AG04450 (cell line): ENCODE measurements at regions not wholly inside any gene's neighbourhood (a gene's known extent, or its start where the extent isn't known, plus 50 kb on each side); places are given as distances from the start of the nearest gene placed in this dataset.

Source experiments
- CTCF ChIA-PET: fragments of 300-600, 350-600 bp; formaldehyde crosslinking; extraction: SDS; loops from one replicate; lab custom pipeline; 2022; ENCODE audit warnings: antibody characterized with exemption, inconsistent platforms; lab: Charles Lee
- POLR2A ChIA-PET: fragments of 350-600 bp; formaldehyde crosslinking; extraction: SDS; loops from one replicate; lab custom pipeline; 2021; ENCODE audit warnings: antibody characterized with exemption, inconsistent platforms; lab: Yijun Ruan, JAX
- DNase-seq: peaks from one replicate; pipeline ENCODE4 v3.0.0-alpha.2; 2011; ENCODE audit warnings: low read depth, low spot score
- H3K27ac ChIP-seq: one replicate; pipeline ENCODE4 v1.5.1; 2012; ENCODE audit warnings: low read depth, low read length, control low read depth
- H3K27me3 ChIP-seq: one replicate; pipeline ENCODE4 v1.6.0; 2012; ENCODE audit warnings: low read length; ENCODE audit not compliant: control insufficient read depth, insufficient read depth
- H3K4me3 ChIP-seq: 2 replicates; pipeline ENCODE4 v1.5.1; 2011; ENCODE audit warnings: mild to moderate bottlenecking, low read depth, low read length, control low read depth
- H3K9me3 ChIP-seq: 2 replicates; pipeline ENCODE4 v1.5.1; 2012; ENCODE audit warnings: low read length; ENCODE audit not compliant: control insufficient read depth, insufficient read depth
- CTCF ChIP-seq: IDR thresholded peaks from 2 replicates; pipeline ENCODE4 v1.5.1; 2011; ENCODE audit warnings: low read depth, low read length, control low read depth, inconsistent platforms

- H3K9me3 ChIP-seq = no peaks in the 10 kb centered on the region; the same call in none of the 2 replicates
- H3K27me3 ChIP-seq = no peaks in the 10 kb centered on the region
- H3K27ac ChIP-seq = no peak overlapping the region
- CTCF ChIA-PET = no interaction called here
- no peak for TF ChIP-seq CTCF
- DNase-seq = no peak
- no peak overlapping the region for H3K4me3 ChIP-seq
- POLR2A ChIA-PET = no interaction called here
Measured at GRCh38 chr7:138205614-138206150, 129.4 kb downstream of the AKR1D1 start.

GRCh38 chr7:138207555-138207971, 131.3 kb downstream of the AKR1D1 start:
- TF ChIP-seq CTCF = no peak
- POLR2A ChIA-PET = no interaction called here
- no peak overlapping the region for H3K4me3 ChIP-seq
- H3K27ac ChIP-seq = no peak overlapping the region
- no peaks in the 10 kb centered on the region; the same call in none of the 2 replicates for H3K9me3 ChIP-seq
- CTCF ChIA-PET = no interaction called here
- H3K27me3 ChIP-seq = no peaks in the 10 kb centered on the region
- DNase-seq = no peak

GRCh38 chr7:138208142-138208570, 131.9 kb downstream of the AKR1D1 start:
- CTCF ChIA-PET = no interaction called here
- Histone ChIP-seq H3K9me3 (no peaks in the 10 kb centered on the region; the same call in 1 of the 2 replicates), H3K4me3 (no peak overlapping the region), H3K27ac (no peak overlapping the region), H3K27me3 (no peaks in the 10 kb centered on the region)
- POLR2A ChIA-PET = no interaction called here
- no peak for TF ChIP-seq CTCF
- DNase-seq = no peak

GRCh38 chr7:138208864-138209263, 132.6 kb downstream of the AKR1D1 start:
- TF ChIP-seq CTCF = no peak
- POLR2A ChIA-PET = no interaction called here
- CTCF ChIA-PET = no interaction called here
- no peak overlapping the region for H3K4me3 ChIP-seq
- no peaks in the 10 kb centered on the region; the same call in 1 of the 2 replicates for H3K9me3 ChIP-seq
- no peaks in the 10 kb centered on the region for H3K27me3 ChIP-seq
- no peak overlapping the region for H3K27ac ChIP-seq
- no peak for DNase-seq

- DNase-seq = no peak
- no peak overlapping the region for H3K27ac ChIP-seq
- H3K4me3 ChIP-seq = no peak overlapping the region
- no peaks in the 10 kb centered on the region; the same call in 1 of the 2 replicates for H3K9me3 ChIP-seq
- TF ChIP-seq CTCF = no peak
- CTCF ChIA-PET = no interaction called here
- H3K27me3 ChIP-seq = no peaks in the 10 kb centered on the region
- POLR2A ChIA-PET = no interaction called here
Measured at GRCh38 chr7:138212314-138212713, 136.1 kb downstream of the AKR1D1 start.
